ENCODE measurements at regions not wholly inside any gene's neighbourhood (a gene's known extent, or its start where the extent isn't known, plus 50 kb on each side); places are given as distances from the start of the nearest gene placed in this dataset.
A peak's percentile ranks its signal among the peaks of the same experiment; 100 is the strongest.
"Not testable (repeated sequence)": the region's sequence is repeated elsewhere in the genome, so short reads cannot be mapped to it uniquely, and the experiment has no call there.

DNA sequence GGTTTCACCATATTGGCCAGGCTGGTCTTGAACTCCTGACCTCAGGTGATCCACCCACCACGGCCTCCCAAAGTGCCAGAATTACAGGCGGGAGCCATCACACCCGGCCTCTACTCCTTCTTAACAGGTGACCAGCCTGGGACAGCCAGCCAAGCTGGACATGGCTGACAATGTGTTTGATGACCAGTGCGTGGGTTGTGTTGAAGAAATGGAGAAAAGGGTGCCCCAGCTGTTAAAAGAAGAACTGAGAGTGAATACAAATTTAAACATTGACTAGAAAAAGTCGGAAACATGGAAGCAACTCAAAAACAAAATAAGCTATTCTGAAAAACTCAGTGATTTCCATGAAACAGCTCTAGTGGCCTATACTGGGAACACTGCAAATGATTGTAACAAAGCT is 86.5 kb upstream of the CLPB start:
- no peak for ATAC-seq
- DNase-seq, result no peak
- no peak overlapping the region for H3K27ac Mint-ChIP-seq
- ChIA-PET CTCF (interaction anchor here (0.7 to 2.1 kb wide), 9 partner anchors 16 to 204 kb away, joined by 3 to 9 read pairs (median 3); no protein-coding TSS in a partner anchor), POLR2A (interaction anchor here (0.6 kb wide), 1 partner anchor 465 kb away, joined by 3 read pairs; no protein-coding TSS in a partner anchor)
- no peaks in the 10 kb centered on the region for H3K9me3 Mint-ChIP-seq
- TF ChIP-seq, protein P1, sequence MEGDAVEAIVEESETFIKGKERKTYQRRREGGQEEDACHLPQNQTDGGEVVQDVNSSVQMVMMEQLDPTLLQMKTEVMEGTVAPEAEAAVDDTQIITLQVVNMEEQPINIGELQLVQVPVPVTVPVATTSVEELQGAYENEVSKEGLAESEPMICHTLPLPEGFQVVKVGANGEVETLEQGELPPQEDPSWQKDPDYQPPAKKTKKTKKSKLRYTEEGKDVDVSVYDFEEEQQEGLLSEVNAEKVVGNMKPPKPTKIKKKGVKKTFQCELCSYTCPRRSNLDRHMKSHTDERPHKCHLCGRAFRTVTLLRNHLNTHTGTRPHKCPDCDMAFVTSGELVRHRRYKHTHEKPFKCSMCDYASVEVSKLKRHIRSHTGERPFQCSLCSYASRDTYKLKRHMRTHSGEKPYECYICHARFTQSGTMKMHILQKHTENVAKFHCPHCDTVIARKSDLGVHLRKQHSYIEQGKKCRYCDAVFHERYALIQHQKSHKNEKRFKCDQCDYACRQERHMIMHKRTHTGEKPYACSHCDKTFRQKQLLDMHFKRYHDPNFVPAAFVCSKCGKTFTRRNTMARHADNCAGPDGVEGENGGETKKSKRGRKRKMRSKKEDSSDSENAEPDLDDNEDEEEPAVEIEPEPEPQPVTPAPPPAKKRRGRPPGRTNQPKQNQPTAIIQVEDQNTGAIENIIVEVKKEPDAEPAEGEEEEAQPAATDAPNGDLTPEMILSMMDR (IDR thresholded peaks at IDR 0.05), result no peak
- intact Hi-C loops (cut with micrococcal nuclease), result no loop called here
- H3K4me3 Mint-ChIP-seq, result no peak overlapping the region
- H3K27me3 Mint-ChIP-seq, result peaks cover 2% of the 10 kb centered on the region
- H3K36me3 Mint-ChIP-seq (ENCODE audit: low read depth), result no peaks in the 10 kb centered on the region
- peaks cover 28% of the 10 kb centered on the region for H3K4me1 Mint-ChIP-seq (ENCODE audit: low read depth)

DNA sequence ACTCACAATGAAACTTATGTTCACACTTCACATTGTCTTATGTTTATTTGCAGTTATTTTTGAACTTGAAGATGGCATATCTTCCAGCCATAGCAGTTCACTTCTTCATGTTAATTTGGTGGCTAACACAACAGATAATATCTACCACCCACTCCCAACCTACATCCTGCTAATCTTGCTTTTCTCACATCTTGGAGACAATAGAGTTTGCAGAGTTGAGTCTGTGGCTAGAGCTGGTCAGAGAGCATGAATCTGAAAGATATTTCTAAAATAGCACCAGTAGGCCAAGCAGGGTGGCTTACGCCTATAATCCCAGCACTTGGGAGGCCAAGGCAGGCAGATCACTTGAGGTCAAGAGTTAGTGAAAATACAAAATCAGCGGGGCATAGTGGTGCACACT is 85.6 kb upstream of the CLPB start:
- Mint-ChIP-seq H3K4me3 (peak overlapping the region; percentile 63), H3K4me1 (ENCODE audit: low read depth) (peaks cover 28% of the 10 kb centered on the region), H3K27ac (peak overlapping the region; percentile 81)
- ChIA-PET POLR2A (interaction anchor here (1.2 kb wide), 1 partner anchor 22 kb away, joined by 3 read pairs; no protein-coding TSS in a partner anchor), CTCF (interaction anchor here (1.3 to 2.1 kb wide), 6 partner anchors 17 to 205 kb away, joined by 3 to 9 read pairs (median 6); no protein-coding TSS in a partner anchor)
- intact Hi-C loops (cut with micrococcal nuclease); H3K9me3 Mint-ChIP-seq; H3K27me3 Mint-ChIP-seq; H3K36me3 Mint-ChIP-seq (ENCODE audit: low read depth): not testable (repeated sequence)
- DNase-seq (peak; percentile 25), ATAC-seq (peak; percentile 82)

DNA sequence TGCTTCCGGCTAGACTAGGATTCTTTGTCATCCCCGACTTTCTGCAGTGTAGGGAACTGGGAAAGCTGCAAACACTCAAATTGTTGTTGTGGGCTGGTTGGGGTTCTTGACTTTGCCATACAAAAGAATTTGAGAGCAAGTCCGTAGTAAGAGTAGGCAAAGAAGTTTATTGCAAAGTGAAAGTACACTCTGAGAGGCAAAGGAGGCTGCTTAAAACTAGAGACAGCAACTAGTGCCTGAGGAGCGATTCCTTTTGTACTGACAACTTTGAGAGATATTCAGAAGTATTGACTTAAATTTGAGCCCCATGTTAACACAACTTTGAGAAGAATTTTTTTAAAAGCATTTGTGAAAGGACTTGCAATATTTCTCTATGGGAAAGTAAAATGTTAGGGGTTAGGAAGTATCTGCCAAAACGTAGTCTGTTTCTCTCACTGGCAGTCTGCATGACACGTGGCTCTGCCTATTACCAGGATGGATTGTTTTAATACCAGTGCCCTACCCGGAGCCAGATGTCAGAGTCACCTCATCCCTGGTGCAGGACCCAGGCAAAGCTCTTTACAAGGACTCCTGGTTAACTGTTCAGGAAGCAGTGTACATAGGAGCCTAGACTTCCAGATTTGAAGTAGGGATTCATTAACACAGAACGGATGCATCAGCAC is 85.0 kb upstream of the CLPB start:
- H3K27ac Mint-ChIP-seq, result peak overlapping the region; percentile 81
- intact Hi-C loops (cut with micrococcal nuclease), result no loop called here
- TF ChIP-seq, protein P1 (IDR thresholded peaks at IDR 0.05), result no peak

DNA sequence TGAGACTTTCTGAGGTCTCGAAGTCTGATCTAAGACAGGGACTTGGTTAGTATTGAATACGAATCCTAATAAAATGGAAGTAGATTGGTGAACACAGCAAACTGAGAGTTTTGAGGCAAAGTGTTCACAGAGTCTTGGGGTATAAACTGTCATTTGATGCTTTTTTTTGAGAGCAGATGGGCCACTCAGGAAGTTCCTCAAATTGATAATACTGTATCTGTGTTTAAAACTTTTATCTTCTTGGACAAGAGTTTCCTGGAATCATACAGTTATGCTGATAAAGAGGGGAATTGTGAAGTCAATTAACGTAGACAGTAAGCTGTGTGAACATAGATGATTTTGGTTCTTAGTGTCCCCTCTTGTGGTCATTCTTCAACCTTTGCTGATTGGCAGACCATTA is 80.0 kb upstream of the CLPB start:
- ChIA-PET CTCF (interaction anchor here (0.6 to 4.2 kb wide), 2 partner anchors 23 to 43 kb away, joined by 3 to 16 read pairs; no protein-coding TSS in a partner anchor), POLR2A (no interaction called here)
- no peaks in the 10 kb centered on the region for H3K36me3 Mint-ChIP-seq (ENCODE audit: low read depth)
- intact Hi-C loops (cut with micrococcal nuclease), result no loop called here
- DNase-seq, result no peak
- H3K4me1 Mint-ChIP-seq (ENCODE audit: low read depth), result peaks cover 4% of the 10 kb centered on the region
- no peaks in the 10 kb centered on the region for H3K27me3 Mint-ChIP-seq
- peaks cover 17% of the 10 kb centered on the region for H3K9me3 Mint-ChIP-seq
- TF ChIP-seq, protein P1 (IDR thresholded peaks at IDR 0.05), result no peak
- no peak for ATAC-seq
- no peak overlapping the region for H3K4me3 Mint-ChIP-seq
- H3K27ac Mint-ChIP-seq, result no peak overlapping the region

More for the DNA sequence above, 85.0 kb upstream of the CLPB start:
- H3K36me3 Mint-ChIP-seq (ENCODE audit: low read depth), result no peaks in the 10 kb centered on the region
- ChIA-PET POLR2A (interaction anchor here (1.2 kb wide), 1 partner anchor 21 kb away, joined by 3 read pairs; no protein-coding TSS in a partner anchor), CTCF (interaction anchor here (1.3 to 2.0 kb wide), 4 partner anchors 18 to 88 kb away, joined by 3 to 7 read pairs (median 6); no protein-coding TSS in a partner anchor)
- H3K4me3 Mint-ChIP-seq, result peak overlapping the region; percentile 63
- H3K27me3 Mint-ChIP-seq, result peaks cover 2% of the 10 kb centered on the region
- ATAC-seq (peak; percentile 47), DNase-seq (peak; percentile 17)
- H3K9me3 Mint-ChIP-seq, result peaks cover 1% of the 10 kb centered on the region
- H3K4me1 Mint-ChIP-seq (ENCODE audit: low read depth), result peaks cover 28% of the 10 kb centered on the region

DNA sequence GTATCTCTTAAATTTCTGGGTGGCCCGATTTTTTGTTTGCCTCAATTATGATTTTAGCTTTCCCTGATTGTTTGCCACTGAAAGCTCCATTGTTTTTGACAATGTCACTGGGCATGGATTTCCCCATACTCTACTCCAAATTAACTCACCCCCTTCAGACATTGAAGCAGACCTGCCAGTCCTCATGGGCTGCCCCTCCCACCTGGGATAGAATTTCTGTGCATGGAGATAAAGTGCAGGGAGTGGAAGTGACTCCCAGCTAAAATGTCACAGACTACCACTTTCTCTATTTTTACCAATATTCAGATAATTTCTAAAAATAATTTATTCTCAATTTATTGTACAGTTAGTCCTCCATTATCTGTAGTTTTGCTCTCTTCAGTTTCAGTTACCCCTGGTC is 79.1 kb upstream of the CLPB start:
- DNase-seq (no peak), ATAC-seq (no peak)
- TF ChIP-seq, protein P1 (IDR thresholded peaks at IDR 0.05), result no peak
- no peak overlapping the region for H3K4me3 Mint-ChIP-seq
- no peaks in the 10 kb centered on the region for H3K27me3 Mint-ChIP-seq
- H3K4me1 Mint-ChIP-seq (ENCODE audit: low read depth), result no peaks in the 10 kb centered on the region
- no peak overlapping the region for H3K27ac Mint-ChIP-seq
- H3K36me3 Mint-ChIP-seq (ENCODE audit: low read depth), result no peaks in the 10 kb centered on the region
- intact Hi-C loops (cut with micrococcal nuclease), result no loop called here
- ChIA-PET POLR2A (no interaction called here), CTCF (interaction anchor here (1.1 kb wide), 1 partner anchor 98 kb away, joined by 3 read pairs; no protein-coding TSS in a partner anchor)
- peaks cover 17% of the 10 kb centered on the region for H3K9me3 Mint-ChIP-seq

Data from activated CD8-positive, alpha-beta T cell treated with anti-CD3 and anti-CD28 coated beads for 36 hours (primary cell).